GM12875 (cell line): ENCODE measurements at regions not wholly inside any gene's neighbourhood (a gene's known extent, or its start where the extent isn't known, plus 50 kb on each side); places are given as distances from the start of the nearest gene placed in this dataset.

Source experiments
- H3K4me3 ChIP-seq: one replicate; pipeline ENCODE4 v1.5.1; 2011; ENCODE audit warnings: low read depth, low read length, control low read depth
- TF ChIP-seq, protein P1 (sequence below): IDR thresholded peaks from 2 replicates; pipeline ENCODE4 v1.5.1; 2011; ENCODE audit warnings: low read depth, mild to moderate bottlenecking, control low read depth, inconsistent platforms, low read length, moderate library complexity, borderline replicate concordance; ENCODE audit not compliant: insufficient read depth

DNA sequence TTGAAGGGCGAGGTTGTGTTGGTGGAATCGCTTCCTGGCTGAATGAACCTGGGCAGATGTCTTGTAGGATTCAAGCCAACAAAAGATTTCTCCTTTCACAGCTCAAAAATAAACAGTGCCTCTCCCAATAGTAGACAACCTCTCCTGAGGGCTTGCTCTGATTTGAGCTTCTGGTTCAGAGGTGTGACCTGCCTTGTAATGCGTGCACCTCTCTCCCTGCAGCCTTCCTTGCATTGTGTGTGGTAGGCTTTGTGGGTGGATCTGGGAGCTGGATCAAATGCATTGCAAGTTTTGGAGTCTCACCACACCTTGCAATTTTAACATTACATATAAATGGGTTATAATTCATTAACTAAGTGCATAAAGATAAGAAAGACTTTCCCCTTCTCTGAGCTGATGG lies 96.9 kb upstream of the PTCH1 start:
- TF ChIP-seq, protein P1, sequence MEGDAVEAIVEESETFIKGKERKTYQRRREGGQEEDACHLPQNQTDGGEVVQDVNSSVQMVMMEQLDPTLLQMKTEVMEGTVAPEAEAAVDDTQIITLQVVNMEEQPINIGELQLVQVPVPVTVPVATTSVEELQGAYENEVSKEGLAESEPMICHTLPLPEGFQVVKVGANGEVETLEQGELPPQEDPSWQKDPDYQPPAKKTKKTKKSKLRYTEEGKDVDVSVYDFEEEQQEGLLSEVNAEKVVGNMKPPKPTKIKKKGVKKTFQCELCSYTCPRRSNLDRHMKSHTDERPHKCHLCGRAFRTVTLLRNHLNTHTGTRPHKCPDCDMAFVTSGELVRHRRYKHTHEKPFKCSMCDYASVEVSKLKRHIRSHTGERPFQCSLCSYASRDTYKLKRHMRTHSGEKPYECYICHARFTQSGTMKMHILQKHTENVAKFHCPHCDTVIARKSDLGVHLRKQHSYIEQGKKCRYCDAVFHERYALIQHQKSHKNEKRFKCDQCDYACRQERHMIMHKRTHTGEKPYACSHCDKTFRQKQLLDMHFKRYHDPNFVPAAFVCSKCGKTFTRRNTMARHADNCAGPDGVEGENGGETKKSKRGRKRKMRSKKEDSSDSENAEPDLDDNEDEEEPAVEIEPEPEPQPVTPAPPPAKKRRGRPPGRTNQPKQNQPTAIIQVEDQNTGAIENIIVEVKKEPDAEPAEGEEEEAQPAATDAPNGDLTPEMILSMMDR: no peak
- no peak overlapping the region for H3K4me3 ChIP-seq

DNA sequence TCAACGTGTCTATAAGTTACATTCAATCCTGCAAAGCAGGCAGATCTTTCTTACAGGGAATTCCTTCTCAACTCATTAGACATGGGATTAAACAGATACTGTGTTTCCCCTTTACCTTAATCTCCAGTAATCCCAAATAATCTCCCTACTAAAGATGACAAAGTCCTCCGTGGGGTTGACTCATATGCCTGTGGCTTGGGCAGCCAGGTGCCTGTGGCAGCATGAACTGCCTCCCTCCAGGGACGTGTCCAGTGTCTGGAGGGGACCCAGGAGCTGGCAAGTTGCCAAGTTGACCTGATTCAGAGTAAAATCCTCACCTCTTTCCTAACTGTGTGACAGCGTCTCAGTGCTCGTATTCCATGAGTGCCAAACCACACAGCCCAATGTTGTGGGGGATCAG lies 94.6 kb upstream of the PTCH1 start:
- TF ChIP-seq, protein P1: no peak
- no peak overlapping the region for H3K4me3 ChIP-seq

DNA sequence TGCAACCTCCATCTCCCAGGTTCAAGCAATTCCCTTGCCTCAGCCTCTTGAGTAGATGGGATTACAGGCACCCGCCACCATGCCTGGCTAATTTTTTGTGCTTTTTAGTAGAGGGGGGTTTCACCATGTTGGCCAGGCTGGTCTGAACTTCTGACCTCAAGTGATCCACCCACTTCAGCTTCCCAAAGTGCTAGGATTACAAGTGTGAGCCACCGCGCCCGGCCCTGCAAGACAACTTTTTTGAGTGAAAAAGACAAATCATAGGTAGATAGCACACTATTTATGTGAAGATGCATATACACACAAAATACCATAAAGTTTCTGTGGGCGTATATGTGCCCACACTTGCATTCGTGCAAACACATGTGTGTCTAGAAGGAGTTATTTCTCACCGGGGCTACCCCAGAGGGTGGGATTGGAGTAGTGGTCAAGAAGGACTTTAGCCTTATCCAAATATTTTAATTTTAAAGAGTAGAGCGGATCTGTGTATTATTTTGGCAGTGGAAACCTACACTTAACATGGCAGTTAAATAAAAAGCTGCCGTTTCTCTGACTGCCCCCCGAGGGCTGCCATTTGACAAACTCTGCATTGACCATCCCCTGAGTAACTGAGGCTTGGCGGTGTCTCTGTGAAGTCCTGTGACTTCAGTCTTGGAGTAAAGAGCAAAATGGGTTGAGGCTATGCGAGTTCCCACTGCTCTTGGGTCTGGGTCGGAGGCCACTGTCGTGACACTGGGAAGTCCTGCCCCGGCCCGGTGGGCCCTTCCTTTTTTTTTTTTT lies 93.4 kb upstream of the PTCH1 start:
- TF ChIP-seq, protein P1: no peak

DNA sequence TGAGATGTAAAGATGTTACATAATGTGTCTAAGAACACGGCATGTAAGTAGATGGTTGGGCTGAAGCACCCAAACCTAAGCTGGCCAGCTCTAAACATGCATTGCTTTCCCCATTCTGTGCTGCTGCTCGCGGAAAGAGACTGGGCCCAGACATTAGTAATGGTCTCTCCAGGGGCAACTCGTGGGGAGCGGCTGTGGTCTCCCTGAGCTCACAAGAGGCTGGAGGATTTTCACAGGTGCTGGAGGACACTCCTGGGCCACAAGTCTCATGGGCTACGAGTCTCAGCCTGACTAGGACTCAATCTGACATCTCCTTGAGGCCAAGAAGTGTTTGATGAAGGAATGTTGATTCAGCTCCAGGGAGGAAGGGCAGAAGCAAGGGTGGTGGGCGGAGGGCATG lies 92.7 kb upstream of the PTCH1 start:
- TF ChIP-seq, protein P1: no peak
- no peak overlapping the region for H3K4me3 ChIP-seq

More for the DNA sequence above, 93.4 kb upstream of the PTCH1 start:
- no peak overlapping the region for H3K4me3 ChIP-seq

DNA sequence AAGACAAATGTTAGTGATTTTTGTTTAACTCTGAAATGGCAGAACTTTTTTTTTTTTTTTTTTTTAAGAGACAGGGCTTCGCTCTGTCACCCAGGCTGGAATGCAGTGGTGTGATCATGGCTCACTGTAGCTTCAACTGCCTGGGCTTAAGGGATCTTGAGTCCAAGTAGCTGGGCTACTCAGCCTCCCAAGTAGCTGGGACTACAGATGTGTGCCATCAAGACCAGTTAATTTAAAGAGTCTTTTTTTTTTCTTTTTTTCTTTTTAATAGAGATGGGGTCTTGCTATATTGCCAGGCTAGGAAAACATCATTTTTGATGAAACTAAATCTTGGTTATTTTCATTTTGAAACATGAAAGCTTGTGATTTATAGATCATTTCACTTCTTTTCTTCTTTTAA lies 91.6 kb upstream of the PTCH1 start:
- H3K4me3 ChIP-seq: no peak overlapping the region
- TF ChIP-seq, protein P1: no peak

DNA sequence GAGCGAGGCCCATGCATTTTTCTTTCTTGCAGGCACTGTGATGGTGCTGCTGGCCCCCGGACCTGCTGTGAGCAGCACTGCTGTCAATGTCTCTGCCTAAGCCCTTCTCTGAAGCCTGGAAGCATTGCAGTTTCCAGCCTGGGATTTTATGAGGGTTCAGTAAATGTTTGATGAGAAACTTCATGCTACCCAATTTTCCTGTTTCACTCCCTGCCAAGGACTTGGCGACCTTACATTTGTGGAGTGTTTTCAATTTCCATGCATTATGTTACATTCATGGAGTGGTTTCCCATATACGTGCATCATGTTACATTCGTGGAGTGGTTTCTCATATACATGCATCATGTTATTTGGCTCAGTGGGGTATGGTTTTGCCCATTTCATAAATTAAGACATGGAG lies 90.7 kb upstream of the PTCH1 start:
- H3K4me3 ChIP-seq: no peak overlapping the region
- TF ChIP-seq, protein P1: no peak

DNA sequence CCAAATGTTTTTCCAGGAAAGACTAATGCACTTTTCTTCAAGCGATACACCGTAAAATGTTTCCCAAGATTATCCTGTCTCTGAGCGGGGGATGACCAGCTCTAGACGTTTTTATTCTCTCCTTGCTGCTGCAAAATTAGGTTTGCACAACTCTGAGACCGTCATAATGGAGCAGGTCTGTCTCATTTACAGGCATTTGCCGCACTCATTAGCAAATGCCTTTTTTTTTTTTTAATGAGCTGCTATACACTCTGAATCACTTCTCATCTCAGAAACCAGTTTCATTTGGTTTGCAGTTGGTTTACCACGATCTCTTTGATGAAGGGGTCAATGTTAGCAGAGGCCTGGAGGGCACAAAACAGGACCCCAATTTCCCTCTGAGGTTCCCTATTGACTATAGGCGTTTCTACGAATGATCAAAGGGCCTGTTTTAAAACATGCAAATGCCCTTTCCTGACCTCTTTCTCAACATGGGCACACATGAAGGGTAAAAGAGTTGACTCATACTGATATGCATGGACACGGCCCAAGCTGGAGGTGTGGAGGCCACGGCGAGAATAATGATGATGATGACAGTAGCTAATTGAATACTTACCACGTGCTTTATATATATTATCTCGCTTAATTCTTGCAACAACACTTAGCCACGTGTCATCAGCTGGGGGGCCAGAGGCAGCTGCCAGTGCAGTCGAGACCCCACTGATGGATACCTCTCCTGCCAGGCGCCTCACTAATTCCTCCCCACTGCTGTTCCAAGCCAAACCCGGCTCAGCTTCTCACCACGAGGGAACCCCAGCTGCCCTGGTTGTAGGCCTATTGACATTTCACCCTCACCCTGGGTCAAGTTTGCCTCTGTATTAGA lies 89.9 kb upstream of the PTCH1 start:
- no peak overlapping the region for H3K4me3 ChIP-seq
- TF ChIP-seq, protein P1: no peak
